Heart left ventricle (tissue), 13 donors: ENCODE measurements at regions not wholly inside any gene's neighbourhood (a gene's known extent, or its start where the extent isn't known, plus 50 kb on each side); places are given as distances from the start of the nearest gene placed in this dataset.

Source experiments
- POLR2A ChIP-seq, 2 donors: fragments of 450-650 bp; IDR thresholded peaks; one replicate each; pipeline ENCODE4 v1.6.1; 2017; ENCODE audit warnings: antibody characterized with exemption in 2 of 2, mild to moderate bottlenecking in 2 of 2, moderate library complexity in 2 of 2
- TF ChIP-seq, protein P1 (sequence below), 12 donors: fragments of 200-600 bp; sonication (generic) in 4 of 12; IDR thresholded peaks; one replicate each; pipeline versions ENCODE4 v1.5.0 to v1.8.0; 2018 to 2022; ENCODE audit warnings: antibody characterized with exemption in 12 of 12, mild to moderate bottlenecking in 5 of 12
- donor health status: ischemic (EF 13 %, LVEDD 7.1; RV severe dilation, severe dysfunction).
- donor health status: DM: no; HTN: yes; CAD: no.
- donor health status: DM: no; HTN: no; CAD: no.
- donor health status: ischemic (EF 25% LVEDD 6.9; RV normal size, moderate dysfunction).
- donor health status: ischemic (EF 25% LVEDD 5.7; RV mildly dilated, moderate dysfunction).
- donor health status: ischemic (EF 35%, LVEDD 5.7; RV mildly dilated, moderate dysfunction).
- donor health status: nonischemic (EF 11% LVEDD 7.7; RV severe dilation, severe dysfunction).
- donor health status: DM: yes; HTN: yes; CAD: no.
- donor health status: PGD.
- donor health status: ischemic (EF 29% LVEDD 5.4; RV normal size, mild dysfunction).
- donor health status: nonischemic (EF 23%, LVEDD 6.1; RV moderate dilation, normal function).

DNA sequence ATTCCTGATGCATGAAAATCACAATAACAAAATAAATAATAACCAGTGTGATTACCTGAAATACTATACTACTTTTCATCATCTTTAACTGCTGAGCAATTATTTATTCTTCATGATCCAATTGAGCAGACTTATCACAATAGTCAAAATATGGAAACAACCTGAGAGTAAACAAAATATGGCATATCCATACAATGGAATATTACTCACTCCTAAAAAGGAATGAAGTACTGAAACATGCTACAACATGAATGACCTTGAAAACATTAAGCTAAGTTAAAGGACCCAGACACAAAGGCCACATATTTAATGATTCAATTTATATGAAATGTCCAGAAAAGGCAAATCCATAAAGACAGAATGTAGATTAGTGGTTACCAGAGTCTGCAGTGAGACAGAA, 146.8 kb downstream of the MID1IP1 start:
- TF ChIP-seq, protein P1, sequence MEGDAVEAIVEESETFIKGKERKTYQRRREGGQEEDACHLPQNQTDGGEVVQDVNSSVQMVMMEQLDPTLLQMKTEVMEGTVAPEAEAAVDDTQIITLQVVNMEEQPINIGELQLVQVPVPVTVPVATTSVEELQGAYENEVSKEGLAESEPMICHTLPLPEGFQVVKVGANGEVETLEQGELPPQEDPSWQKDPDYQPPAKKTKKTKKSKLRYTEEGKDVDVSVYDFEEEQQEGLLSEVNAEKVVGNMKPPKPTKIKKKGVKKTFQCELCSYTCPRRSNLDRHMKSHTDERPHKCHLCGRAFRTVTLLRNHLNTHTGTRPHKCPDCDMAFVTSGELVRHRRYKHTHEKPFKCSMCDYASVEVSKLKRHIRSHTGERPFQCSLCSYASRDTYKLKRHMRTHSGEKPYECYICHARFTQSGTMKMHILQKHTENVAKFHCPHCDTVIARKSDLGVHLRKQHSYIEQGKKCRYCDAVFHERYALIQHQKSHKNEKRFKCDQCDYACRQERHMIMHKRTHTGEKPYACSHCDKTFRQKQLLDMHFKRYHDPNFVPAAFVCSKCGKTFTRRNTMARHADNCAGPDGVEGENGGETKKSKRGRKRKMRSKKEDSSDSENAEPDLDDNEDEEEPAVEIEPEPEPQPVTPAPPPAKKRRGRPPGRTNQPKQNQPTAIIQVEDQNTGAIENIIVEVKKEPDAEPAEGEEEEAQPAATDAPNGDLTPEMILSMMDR (IDR thresholded peaks at IDR 0.05) = no peak
- TF ChIP-seq POLR2A (IDR thresholded peaks at IDR 0.05) = no peak
